ENCODE measurements at regions not wholly inside any gene's neighbourhood (a gene's known extent, or its start where the extent isn't known, plus 50 kb on each side); places are given as distances from the start of the nearest gene placed in this dataset.
A peak's percentile ranks its signal among the peaks of the same experiment; 100 is the strongest.

DNA sequence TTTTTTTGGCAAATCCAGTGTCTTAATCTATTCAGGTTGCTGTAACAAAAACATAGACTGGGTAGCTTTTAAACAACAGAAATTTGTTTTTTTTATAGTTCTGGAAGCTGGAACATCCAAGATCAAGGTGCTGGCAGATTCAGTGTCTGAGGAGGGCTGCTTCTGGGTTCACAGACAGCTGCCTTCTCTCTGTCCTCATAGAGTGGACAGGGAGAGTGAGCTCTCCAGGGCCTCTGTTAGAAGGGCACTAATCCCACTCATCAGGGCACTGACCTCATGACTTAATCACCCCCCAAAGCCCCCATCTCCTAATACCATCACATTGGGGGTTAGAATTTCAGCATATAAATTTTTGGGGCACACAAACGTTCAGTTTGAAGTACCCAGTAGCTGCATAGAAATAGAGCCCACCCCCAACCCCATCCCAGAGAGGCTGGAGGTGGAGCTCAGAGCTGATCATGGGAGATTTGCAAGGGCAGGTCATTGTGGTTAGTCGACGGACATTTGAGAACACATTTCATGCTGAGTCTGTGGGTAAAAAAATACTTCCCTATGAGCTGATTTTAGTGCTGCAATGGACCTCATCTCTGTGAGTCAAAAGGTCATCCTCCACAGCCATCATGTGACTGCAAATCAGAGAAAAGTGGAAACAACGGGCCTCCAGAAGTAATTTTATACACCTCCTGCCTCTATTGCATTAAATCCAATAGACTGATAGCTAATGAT, 203.1 kb upstream of the CADM1 start:
- Histone ChIP-seq H3K4me3 (ENCODE audit: low read length) (no peak overlapping the region), H3K36me3 (ENCODE audit: insufficient read depth, low read depth, low read length) (no peaks in the 10 kb centered on the region), H3K9ac (ENCODE audit: low read depth, low read length) (no peak overlapping the region), H3K27ac (ENCODE audit: low read length) (no peak overlapping the region), H3K9me3 (ENCODE audit: insufficient read depth, low read depth, low read length) (no peaks in the 10 kb centered on the region), H3K4me1 (ENCODE audit: insufficient read depth, low read length) (no peaks in the 10 kb centered on the region), H3K27me3 (ENCODE audit: insufficient read depth, low read length) (no peaks in the 10 kb centered on the region)

DNA sequence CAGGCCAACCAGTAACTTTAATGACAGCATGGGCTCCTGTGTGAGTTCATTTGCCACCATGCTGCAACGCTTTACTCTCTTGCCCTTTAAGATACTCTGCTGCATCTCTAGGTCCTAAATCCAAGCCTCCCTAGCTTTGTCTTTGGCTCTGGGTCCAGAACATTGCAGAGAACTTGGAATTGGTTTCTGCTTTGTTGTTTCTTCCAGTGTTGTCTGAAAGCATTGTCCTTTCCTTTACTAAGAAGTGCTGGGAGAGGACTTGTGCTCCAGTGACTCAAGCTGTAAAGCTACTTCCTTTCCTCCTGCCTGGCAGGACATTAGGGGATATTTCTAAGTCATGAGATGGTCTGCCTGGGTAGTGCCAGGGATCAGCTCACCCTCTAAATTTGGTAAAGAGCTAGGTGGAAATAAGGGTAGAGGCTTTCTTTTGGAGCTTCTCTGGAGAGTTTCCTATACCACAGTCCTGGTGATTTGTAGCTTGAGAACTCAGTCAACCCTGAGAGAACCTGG, 202.5 kb upstream of the CADM1 start:
- Histone ChIP-seq H3K9ac (ENCODE audit: low read depth, low read length) (no peak overlapping the region), H3K4me1 (ENCODE audit: insufficient read depth, low read length) (no peaks in the 10 kb centered on the region), H3K27ac (ENCODE audit: low read length) (no peak overlapping the region)

DNA sequence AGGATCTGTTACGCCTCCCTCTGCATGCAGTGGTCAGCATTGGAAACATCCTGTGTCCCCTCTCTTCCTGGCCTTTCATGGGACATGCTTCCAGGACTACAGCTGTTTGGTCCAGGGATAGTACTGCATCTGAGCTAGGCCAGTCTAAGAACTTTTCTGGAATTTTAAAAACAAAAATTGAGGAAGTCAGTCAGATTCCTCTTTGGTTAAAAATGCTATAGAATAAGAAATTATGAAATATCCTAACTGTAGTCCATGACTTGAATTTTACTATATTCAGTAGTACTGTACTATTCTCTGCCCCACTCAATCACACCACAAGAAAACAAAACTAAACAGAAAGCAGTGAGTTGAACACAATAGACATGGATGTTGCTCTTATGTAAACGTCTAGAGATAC, 201.0 kb upstream of the CADM1 start:
- Histone ChIP-seq H3K9me3 (ENCODE audit: insufficient read depth, low read depth, low read length) (no peaks in the 10 kb centered on the region), H3K4me1 (ENCODE audit: insufficient read depth, low read length) (no peaks in the 10 kb centered on the region), H3K27ac (ENCODE audit: low read length) (no peak overlapping the region), H3K4me3 (ENCODE audit: low read length) (no peak overlapping the region), H3K9ac (ENCODE audit: low read depth, low read length) (no peak overlapping the region), H3K36me3 (ENCODE audit: insufficient read depth, low read depth, low read length) (no peaks in the 10 kb centered on the region), H3K27me3 (ENCODE audit: insufficient read depth, low read length) (no peaks in the 10 kb centered on the region)

More for the DNA sequence above, 202.5 kb upstream of the CADM1 start:
- Histone ChIP-seq H3K27me3 (ENCODE audit: insufficient read depth, low read length) (no peaks in the 10 kb centered on the region), H3K4me3 (ENCODE audit: low read length) (no peak overlapping the region), H3K9me3 (ENCODE audit: insufficient read depth, low read depth, low read length) (no peaks in the 10 kb centered on the region), H3K36me3 (ENCODE audit: insufficient read depth, low read depth, low read length) (no peaks in the 10 kb centered on the region)

DNA sequence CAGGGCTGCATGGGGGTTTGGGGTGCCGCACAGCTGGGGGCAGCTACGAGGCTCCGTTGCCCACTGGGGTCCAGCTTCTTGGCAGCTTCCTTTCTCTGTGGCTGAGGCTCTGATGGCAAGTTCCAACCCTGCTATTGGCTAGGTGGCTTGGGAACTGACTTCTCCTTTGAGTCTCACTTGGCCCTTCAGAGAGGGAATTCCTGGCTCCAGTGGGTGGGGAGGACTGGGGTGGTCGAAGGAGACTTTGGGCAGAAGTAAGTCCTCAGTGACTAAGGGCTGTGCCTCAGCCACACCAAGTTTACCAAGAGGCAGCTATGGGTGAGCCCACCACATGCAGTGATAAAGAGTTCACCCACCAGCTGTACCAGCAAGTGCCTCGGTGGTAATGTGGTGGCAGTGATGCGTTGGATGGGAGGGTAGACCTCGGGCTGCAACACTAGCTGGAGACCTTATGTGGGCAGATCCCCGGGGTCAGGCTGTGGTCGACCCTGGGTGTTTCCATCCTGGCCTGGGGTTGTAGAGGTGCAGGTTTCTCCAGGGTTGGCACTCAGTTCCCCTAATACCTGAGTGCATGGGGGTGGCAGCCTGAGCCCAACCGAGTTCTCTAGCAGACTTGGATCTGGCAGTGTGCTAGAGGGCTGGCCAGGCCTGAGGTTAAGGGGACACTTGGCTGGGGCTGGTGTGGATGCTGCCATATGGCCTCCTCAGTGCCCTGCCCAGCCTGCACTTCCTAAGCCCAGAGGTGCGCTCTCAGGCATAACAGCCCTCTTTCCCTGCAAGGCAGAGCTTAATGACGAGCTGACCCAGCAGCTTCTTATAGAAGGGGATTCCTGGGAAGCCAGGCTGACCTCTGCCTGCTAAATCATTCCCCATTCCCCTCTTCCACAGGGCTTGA, 197.0 kb upstream of the CADM1 start:
- Histone ChIP-seq H3K27me3 (ENCODE audit: insufficient read depth, low read length) (no peaks in the 10 kb centered on the region), H3K9ac (ENCODE audit: low read depth, low read length) (no peak overlapping the region), H3K4me3 (ENCODE audit: low read length) (no peak overlapping the region), H3K27ac (ENCODE audit: low read length) (no peak overlapping the region), H3K4me1 (ENCODE audit: insufficient read depth, low read length) (no peaks in the 10 kb centered on the region), H3K36me3 (ENCODE audit: insufficient read depth, low read depth, low read length) (no peaks in the 10 kb centered on the region), H3K9me3 (ENCODE audit: insufficient read depth, low read depth, low read length) (no peaks in the 10 kb centered on the region)

DNA sequence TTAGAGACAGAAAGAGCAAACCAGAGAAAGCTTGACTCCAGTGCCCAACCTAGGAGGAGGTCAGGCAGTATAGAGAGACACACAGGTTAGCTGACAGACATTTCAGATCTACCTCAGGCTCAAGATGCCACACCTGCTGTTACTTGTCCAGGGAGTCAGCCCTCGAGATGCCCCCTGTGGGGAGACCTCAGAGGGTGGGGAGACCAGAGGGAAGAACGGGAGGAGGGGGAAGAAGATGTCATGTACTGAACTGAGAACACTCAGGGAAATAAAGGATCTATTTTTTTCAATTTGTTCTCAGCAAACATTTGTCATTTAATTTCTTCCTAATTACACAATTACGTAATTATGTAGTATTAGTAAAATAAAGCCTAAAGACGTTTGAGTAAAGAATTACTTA, 196.3 kb upstream of the CADM1 start:
- H3K27me3 ChIP-seq (ENCODE audit: insufficient read depth, low read length) = no peaks in the 10 kb centered on the region
- peaks cover 4% of the 10 kb centered on the region; the same call in 1 of the 2 replicates for H3K4me1 ChIP-seq (ENCODE audit: insufficient read depth, low read length)
- H3K9ac ChIP-seq (ENCODE audit: low read depth, low read length) = no peak overlapping the region
- H3K27ac ChIP-seq (ENCODE audit: low read length) = no peak overlapping the region
- no peak overlapping the region for H3K4me3 ChIP-seq (ENCODE audit: low read length)
- H3K36me3 ChIP-seq (ENCODE audit: insufficient read depth, low read depth, low read length) = no peaks in the 10 kb centered on the region
- no peaks in the 10 kb centered on the region for H3K9me3 ChIP-seq (ENCODE audit: insufficient read depth, low read depth, low read length)

DNA sequence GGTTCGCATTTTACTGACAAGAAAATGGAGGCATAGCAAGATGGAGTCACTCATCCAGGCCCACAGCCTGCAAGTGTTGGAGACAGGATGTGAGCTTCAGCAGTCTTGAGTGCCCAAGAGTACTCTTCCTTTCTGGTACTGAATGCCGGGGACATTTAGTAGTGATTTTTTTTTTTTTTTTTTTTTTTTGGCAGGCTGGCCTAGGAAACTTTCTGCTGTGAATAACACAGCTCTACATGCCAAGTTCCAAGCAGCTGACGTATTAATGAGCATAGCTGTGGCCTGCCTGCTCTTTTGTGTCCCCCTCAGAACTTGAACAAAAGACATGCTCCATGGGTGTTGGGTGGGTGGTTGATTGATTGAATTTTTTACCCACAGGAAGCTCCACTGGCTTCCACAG, 195.5 kb upstream of the CADM1 start:
- no peak overlapping the region for H3K4me3 ChIP-seq (ENCODE audit: low read length)
- peaks cover 4% of the 10 kb centered on the region; the same call in 1 of the 2 replicates for H3K4me1 ChIP-seq (ENCODE audit: insufficient read depth, low read length)
- H3K9me3 ChIP-seq (ENCODE audit: insufficient read depth, low read depth, low read length) = no peaks in the 10 kb centered on the region
- H3K27ac ChIP-seq (ENCODE audit: low read length) = no peak overlapping the region
- H3K9ac ChIP-seq (ENCODE audit: low read depth, low read length) = no peak overlapping the region
- H3K36me3 ChIP-seq (ENCODE audit: insufficient read depth, low read depth, low read length) = no peaks in the 10 kb centered on the region
- no peaks in the 10 kb centered on the region for H3K27me3 ChIP-seq (ENCODE audit: insufficient read depth, low read length)

DNA sequence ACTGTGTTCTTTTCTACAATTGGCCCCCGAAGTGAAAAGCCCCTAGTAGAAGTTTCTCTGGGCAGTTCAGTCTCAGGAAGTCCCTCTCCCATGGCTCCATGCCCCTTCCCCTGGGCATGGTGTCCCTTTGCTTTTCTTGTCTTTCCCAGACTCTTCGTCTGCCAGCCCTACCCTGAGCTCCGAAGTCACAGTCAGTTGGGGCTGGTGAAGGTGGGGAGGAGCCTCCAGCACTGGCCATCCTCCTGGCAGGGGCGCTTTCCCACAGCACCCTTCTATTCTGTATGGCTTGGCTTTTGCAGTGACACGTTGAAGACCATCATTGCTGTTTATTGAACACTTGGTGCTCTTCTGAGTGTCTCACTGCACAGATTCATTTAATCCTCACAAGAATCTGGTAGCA, 195.1 kb upstream of the CADM1 start:
- no peak overlapping the region for H3K9ac ChIP-seq (ENCODE audit: low read depth, low read length)
- no peaks in the 10 kb centered on the region for H3K27me3 ChIP-seq (ENCODE audit: insufficient read depth, low read length)

DNA sequence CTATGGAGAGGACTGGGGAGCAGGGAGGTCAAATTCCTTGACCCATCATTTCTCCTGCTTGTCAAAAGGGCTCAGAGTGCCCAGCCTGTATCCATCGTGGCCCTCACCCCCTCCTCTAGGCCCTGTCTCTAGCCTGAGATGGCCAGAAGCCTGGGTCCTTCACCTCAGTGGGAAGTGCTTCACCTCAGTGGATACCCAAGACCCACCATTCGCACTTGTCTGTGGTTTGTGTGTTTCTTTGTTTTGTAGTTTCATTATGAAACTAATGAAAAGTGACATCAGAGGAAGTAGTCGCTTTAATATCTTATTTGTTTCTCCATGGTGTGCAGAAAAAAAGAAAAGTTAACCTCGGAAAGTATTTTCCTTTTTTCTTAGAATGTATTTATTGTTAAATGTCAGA, 194.0 kb upstream of the CADM1 start:
- H3K9ac ChIP-seq (ENCODE audit: low read depth, low read length) = no peak overlapping the region
- H3K4me1 ChIP-seq (ENCODE audit: insufficient read depth, low read length) = peaks cover 4% of the 10 kb centered on the region; the same call in 1 of the 2 replicates
- no peaks in the 10 kb centered on the region for H3K27me3 ChIP-seq (ENCODE audit: insufficient read depth, low read length)
- H3K36me3 ChIP-seq (ENCODE audit: insufficient read depth, low read depth, low read length) = no peaks in the 10 kb centered on the region
- H3K9me3 ChIP-seq (ENCODE audit: insufficient read depth, low read depth, low read length) = no peaks in the 10 kb centered on the region
- no peak overlapping the region for H3K27ac ChIP-seq (ENCODE audit: low read length)
- no peak overlapping the region for H3K4me3 ChIP-seq (ENCODE audit: low read length)

More for the DNA sequence above, 195.1 kb upstream of the CADM1 start:
- Histone ChIP-seq H3K4me3 (ENCODE audit: low read length) (no peak overlapping the region), H3K9me3 (ENCODE audit: insufficient read depth, low read depth, low read length) (no peaks in the 10 kb centered on the region), H3K27ac (ENCODE audit: low read length) (no peak overlapping the region), H3K36me3 (ENCODE audit: insufficient read depth, low read depth, low read length) (no peaks in the 10 kb centered on the region), H3K4me1 (ENCODE audit: insufficient read depth, low read length) (peaks cover 4% of the 10 kb centered on the region; the same call in 1 of the 2 replicates)

DNA sequence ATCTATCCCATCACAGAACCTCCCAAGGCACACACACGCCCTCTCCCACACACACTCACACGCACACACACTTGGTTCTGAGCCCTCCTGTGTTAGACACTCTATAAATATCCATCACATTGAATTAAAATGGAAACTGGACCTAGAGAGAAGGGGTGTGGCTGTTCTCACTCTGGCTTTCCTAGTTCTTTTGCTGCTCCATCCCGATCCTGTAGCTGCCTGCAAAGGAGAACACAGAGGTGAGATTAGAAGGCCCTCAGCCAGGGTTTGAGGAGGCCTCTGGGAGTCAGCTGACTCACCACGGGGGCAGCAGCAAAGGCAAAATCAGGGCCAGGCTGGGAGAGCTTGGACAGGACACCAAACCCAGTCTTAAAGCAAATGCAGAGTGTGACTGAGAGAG, 192.3 kb upstream of the CADM1 start:
- no peaks in the 10 kb centered on the region for H3K27me3 ChIP-seq (ENCODE audit: insufficient read depth, low read length)
- no peaks in the 10 kb centered on the region for H3K9me3 ChIP-seq (ENCODE audit: insufficient read depth, low read depth, low read length)
- H3K27ac ChIP-seq (ENCODE audit: low read length) = no peak overlapping the region
- peaks cover 4% of the 10 kb centered on the region; the same call in 1 of the 2 replicates for H3K4me1 ChIP-seq (ENCODE audit: insufficient read depth, low read length)
- no peaks in the 10 kb centered on the region for H3K36me3 ChIP-seq (ENCODE audit: insufficient read depth, low read depth, low read length)
- H3K9ac ChIP-seq (ENCODE audit: low read depth, low read length) = no peak overlapping the region
- H3K4me3 ChIP-seq (ENCODE audit: low read length) = no peak overlapping the region

DNA sequence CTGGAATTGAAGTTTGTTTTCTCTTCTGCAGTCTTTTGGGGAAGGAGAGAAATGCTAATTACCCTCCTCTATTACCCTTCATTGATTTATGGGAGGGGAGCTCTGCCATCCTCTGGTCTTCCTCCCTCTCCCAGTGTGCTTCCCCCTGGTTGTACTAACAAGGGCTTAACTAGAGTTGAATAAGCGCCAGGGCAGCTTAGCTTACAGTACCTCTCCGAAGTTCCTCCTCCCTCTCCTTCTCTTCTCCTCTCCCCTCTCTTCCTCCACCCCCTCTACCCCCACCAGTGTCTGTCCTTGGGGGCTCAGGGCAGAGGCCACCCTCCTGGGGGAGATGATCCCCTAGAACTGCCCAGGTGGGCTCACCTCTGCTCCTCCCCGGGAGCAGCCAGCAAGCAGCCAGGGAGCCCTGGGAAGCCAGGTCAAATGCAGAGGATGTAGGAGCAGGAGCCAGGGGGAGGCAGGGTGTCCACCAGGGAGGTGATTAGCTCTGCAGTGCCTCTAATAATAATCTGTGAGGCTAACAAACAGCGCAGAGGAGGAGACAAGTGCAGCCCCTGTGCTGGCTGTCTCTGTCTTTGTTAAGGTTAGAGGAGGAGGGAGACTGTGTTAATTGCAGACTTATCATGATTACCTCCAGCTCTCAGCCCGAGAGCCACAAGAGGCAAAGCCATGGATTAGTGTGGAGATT, 191.6 kb upstream of the CADM1 start:
- peak overlapping the region; percentile 21; the same call in 1 of the 2 replicates for H3K9ac ChIP-seq (ENCODE audit: low read depth, low read length)
- no peaks in the 10 kb centered on the region for H3K27me3 ChIP-seq (ENCODE audit: insufficient read depth, low read length)
- H3K27ac ChIP-seq (ENCODE audit: low read length) = no peak overlapping the region
- no peaks in the 10 kb centered on the region for H3K36me3 ChIP-seq (ENCODE audit: insufficient read depth, low read depth, low read length)
- peaks cover 4% of the 10 kb centered on the region; the same call in 1 of the 2 replicates for H3K4me1 ChIP-seq (ENCODE audit: insufficient read depth, low read length)
- H3K9me3 ChIP-seq (ENCODE audit: insufficient read depth, low read depth, low read length) = no peaks in the 10 kb centered on the region
- H3K4me3 ChIP-seq (ENCODE audit: low read length) = no peak overlapping the region

DNA sequence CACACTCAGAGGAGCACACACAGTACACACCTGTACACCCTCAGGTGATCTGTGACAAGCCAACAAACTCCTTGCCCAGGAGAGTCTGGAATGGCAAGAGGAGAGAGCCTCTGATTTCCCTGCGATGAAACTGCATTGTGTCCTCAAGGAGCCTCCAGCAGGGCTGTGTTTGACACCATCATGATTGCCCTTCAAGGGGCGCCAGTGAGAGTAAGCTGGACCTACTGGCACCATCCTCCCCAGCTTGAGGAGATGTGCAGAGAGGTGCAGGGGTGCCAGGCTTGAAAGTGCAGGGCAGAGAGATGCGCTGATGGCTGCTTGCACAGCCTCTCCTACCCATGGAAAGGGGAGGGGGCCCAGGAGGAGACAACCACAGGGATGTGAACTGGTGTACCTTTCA, 188.8 kb upstream of the CADM1 start:
- Histone ChIP-seq H3K9me3 (ENCODE audit: insufficient read depth, low read depth, low read length) (no peaks in the 10 kb centered on the region), H3K27ac (ENCODE audit: low read length) (no peak overlapping the region), H3K27me3 (ENCODE audit: insufficient read depth, low read length) (peaks cover 6% of the 10 kb centered on the region; the same call in 1 of the 2 replicates), H3K9ac (ENCODE audit: low read depth, low read length) (no peak overlapping the region), H3K4me3 (ENCODE audit: low read length) (no peak overlapping the region), H3K36me3 (ENCODE audit: insufficient read depth, low read depth, low read length) (no peaks in the 10 kb centered on the region), H3K4me1 (ENCODE audit: insufficient read depth, low read length) (peaks cover 4% of the 10 kb centered on the region; the same call in 1 of the 2 replicates)

Measured in iPS-20b (cell line).